HL-60 (cell line): ENCODE measurements at regions not wholly inside any gene's neighbourhood (a gene's known extent, or its start where the extent isn't known, plus 50 kb on each side); places are given as distances from the start of the nearest gene placed in this dataset.

Experiments used
- DNase-seq, 2 experiments: peaks; one replicate each; pipeline ENCODE4 v3.0.0-alpha.2; 2010 to 2020; ENCODE audit warnings: low read depth in 1 of 2, low spot score in 1 of 2
- H3K27ac ChIP-seq: fragments of 250-450 bp; sonication (Bioruptor Pico); replicated peaks from 2 replicates; pipeline ENCODE4 v1.5.1; 2020; ENCODE audit warnings: mild to moderate bottlenecking, moderate library complexity
- H3K27me3 ChIP-seq: fragments of 250-450 bp; sonication (Bioruptor Pico); 2 replicates; pipeline ENCODE4 v1.5.1; 2021; ENCODE audit warnings: mild to moderate bottlenecking, moderate library complexity; ENCODE audit not compliant: insufficient read depth, poor library complexity, severe bottlenecking
- H3K4me3 ChIP-seq: replicated peaks from 2 replicates; pipeline ENCODE4 v1.5.1; 2011; ENCODE audit warnings: mild to moderate bottlenecking, control low read depth, low read length; ENCODE audit not compliant: insufficient read depth
- GABPA ChIP-seq: IDR thresholded peaks from 2 replicates; pipeline ENCODE4 v1.6.1; 2012; ENCODE audit warnings: low read depth
- POLR2AphosphoS5 ChIP-seq: IDR thresholded peaks from 2 replicates; pipeline ENCODE4 v1.6.1; 2012; ENCODE audit warnings: low read depth
- SPI1 ChIP-seq: IDR thresholded peaks from 2 replicates; pipeline ENCODE4 v1.6.1; 2012; ENCODE audit warnings: low read depth, mild to moderate bottlenecking, borderline replicate concordance
- TF ChIP-seq, protein P1 (sequence below): IDR thresholded peaks from one replicate; pipeline ENCODE4 v1.5.1; 2011; ENCODE audit warnings: low read length, control low read depth, inconsistent platforms; ENCODE audit not compliant: insufficient read depth
- TF ChIP-seq, protein P2 (sequence below): IDR thresholded peaks from 2 replicates; pipeline ENCODE4 v1.6.1; 2012; ENCODE audit warnings: low read depth; ENCODE audit not compliant: insufficient replicate concordance

DNA sequence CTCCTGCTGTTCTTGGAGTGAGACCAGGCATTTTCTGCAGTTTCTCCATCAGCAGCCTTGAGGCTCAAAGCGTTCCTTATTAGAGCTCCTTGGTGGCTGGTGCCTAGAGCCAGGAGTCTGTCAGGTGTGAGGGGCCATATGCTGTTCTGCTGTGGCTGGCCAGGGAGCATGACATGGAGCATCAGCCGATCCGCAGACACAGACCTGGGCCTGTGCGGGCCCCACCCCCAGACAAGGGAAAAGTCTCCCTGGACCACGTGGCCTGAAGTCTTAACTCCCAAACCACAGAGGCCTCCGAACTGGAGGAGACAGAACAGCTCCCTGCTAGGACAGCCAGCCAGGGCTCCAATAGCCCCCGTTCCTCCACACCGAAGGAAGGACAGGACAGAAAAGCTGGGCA, 162.7 kb upstream of the CIBAR2 start:
- TF ChIP-seq SPI1, result no peak
- TF ChIP-seq, protein P1, sequence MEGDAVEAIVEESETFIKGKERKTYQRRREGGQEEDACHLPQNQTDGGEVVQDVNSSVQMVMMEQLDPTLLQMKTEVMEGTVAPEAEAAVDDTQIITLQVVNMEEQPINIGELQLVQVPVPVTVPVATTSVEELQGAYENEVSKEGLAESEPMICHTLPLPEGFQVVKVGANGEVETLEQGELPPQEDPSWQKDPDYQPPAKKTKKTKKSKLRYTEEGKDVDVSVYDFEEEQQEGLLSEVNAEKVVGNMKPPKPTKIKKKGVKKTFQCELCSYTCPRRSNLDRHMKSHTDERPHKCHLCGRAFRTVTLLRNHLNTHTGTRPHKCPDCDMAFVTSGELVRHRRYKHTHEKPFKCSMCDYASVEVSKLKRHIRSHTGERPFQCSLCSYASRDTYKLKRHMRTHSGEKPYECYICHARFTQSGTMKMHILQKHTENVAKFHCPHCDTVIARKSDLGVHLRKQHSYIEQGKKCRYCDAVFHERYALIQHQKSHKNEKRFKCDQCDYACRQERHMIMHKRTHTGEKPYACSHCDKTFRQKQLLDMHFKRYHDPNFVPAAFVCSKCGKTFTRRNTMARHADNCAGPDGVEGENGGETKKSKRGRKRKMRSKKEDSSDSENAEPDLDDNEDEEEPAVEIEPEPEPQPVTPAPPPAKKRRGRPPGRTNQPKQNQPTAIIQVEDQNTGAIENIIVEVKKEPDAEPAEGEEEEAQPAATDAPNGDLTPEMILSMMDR, result no peak
- no peak for TF ChIP-seq POLR2AphosphoS5
- TF ChIP-seq, protein P2, sequence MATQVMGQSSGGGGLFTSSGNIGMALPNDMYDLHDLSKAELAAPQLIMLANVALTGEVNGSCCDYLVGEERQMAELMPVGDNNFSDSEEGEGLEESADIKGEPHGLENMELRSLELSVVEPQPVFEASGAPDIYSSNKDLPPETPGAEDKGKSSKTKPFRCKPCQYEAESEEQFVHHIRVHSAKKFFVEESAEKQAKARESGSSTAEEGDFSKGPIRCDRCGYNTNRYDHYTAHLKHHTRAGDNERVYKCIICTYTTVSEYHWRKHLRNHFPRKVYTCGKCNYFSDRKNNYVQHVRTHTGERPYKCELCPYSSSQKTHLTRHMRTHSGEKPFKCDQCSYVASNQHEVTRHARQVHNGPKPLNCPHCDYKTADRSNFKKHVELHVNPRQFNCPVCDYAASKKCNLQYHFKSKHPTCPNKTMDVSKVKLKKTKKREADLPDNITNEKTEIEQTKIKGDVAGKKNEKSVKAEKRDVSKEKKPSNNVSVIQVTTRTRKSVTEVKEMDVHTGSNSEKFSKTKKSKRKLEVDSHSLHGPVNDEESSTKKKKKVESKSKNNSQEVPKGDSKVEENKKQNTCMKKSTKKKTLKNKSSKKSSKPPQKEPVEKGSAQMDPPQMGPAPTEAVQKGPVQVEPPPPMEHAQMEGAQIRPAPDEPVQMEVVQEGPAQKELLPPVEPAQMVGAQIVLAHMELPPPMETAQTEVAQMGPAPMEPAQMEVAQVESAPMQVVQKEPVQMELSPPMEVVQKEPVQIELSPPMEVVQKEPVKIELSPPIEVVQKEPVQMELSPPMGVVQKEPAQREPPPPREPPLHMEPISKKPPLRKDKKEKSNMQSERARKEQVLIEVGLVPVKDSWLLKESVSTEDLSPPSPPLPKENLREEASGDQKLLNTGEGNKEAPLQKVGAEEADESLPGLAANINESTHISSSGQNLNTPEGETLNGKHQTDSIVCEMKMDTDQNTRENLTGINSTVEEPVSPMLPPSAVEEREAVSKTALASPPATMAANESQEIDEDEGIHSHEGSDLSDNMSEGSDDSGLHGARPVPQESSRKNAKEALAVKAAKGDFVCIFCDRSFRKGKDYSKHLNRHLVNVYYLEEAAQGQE, result no peak
- no peak for TF ChIP-seq GABPA
- Histone ChIP-seq H3K27me3 (no peaks in the 10 kb centered on the region), H3K4me3 (no peak overlapping the region), H3K27ac (no peak overlapping the region)
- DNase-seq, result no peak

DNA sequence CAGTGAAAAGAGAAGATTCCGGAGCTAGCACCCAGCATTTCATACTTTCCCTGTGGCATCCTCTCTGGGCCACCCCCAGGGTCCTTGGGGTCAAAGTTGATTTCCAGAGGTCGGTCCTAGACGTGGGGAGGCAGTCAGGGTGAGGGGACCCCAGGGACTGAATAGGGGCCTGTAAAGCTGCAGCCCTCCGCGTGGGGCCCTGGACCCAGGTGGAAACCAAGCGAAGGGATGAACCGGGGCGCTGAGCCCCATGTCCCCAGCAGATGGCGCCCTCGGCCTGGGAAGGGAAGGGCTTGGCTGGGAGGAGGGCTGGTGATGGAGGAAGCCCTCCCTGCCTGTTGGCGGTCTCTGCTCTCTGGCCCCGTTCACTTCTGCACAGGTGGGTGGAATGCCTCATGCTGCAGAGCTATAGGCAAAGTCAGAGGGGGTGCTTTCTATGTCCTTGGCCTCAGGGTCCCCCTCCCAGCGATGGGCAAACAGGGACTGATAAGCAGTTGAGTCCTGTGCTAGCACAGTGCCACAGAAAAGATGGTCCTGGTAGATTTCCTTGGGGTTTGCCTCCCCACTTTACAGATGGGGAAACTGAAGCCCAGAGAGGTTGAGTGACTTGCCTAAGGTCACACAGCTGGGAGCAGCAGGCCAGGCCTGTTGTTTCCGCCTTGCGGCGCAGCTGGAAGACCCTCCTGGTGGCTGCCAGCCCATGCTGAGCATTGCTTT, 163.4 kb upstream of the CIBAR2 start:
- DNase-seq, result peak; percentile 4 to 55
- Histone ChIP-seq H3K4me3 (no peak overlapping the region), H3K27ac (no peak overlapping the region), H3K27me3 (no peaks in the 10 kb centered on the region)
- no peak for TF ChIP-seq GABPA
- TF ChIP-seq, protein P1, result peak; percentile 87

DNA sequence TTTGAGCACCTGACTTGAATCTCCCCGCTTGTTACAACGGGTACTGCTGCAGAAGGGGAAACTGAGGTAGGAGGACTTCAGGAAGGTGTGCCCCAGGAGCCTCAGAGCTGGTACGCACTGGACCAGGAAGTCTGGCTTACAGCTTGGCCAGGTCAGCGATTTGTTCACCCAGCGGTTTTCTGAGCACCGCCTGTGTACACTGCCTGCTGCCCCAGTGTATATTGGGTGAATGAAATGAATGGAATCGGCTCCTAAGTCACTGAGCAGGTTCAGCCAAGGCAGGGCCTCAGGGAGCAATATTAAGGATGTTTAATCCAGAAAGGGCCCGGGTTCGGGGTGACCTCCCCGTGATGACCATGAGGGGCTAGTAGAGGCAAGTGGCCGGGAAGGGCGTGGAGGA, 164.0 kb upstream of the CIBAR2 start:
- no peak for DNase-seq
- TF ChIP-seq, protein P2, result no peak
- TF ChIP-seq SPI1, result no peak
- TF ChIP-seq, protein P1, result no peak
- no peak for TF ChIP-seq POLR2AphosphoS5
- no peak for TF ChIP-seq GABPA
- Histone ChIP-seq H3K27ac (no peak overlapping the region), H3K27me3 (no peaks in the 10 kb centered on the region), H3K4me3 (no peak overlapping the region)

DNA sequence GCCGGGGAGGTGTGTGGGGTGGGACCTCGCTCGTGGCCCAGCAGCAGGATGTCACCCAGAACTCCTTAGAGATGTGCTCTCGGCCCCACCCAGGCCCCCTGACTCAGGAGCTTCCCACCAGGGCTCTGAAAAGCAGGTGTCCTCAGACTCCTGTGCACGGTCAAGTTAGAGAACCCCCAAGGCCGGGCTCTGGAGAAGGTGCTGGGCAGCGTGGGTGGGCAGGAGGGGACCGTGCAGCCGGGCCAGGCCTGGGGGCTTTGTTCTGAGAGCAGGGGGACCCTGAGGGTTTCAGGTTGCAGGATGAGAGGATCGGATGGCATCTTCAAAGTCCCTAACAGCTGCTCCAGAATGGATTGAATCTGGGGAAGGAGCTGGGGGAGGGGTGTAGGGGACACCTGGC, 164.4 kb upstream of the CIBAR2 start:
- Histone ChIP-seq H3K4me3 (no peak overlapping the region), H3K27ac (no peak overlapping the region), H3K27me3 (no peaks in the 10 kb centered on the region)
- TF ChIP-seq SPI1, result no peak
- TF ChIP-seq, protein P1, result no peak
- TF ChIP-seq, protein P2, result no peak
- no peak for TF ChIP-seq GABPA
- no peak for TF ChIP-seq POLR2AphosphoS5
- no peak for DNase-seq
